HG03565 (cell line): ENCODE measurements at regions not wholly inside any gene's neighbourhood (a gene's known extent, or its start where the extent isn't known, plus 50 kb on each side); places are given as distances from the start of the nearest gene placed in this dataset.
"Not testable (repeated sequence)": the region's sequence is repeated elsewhere in the genome, so short reads cannot be mapped to it uniquely, and the experiment has no call there.

Experiments
- ATAC-seq: cut with Tn5 transposase; IDR thresholded peaks from one replicate; pipeline ENCODE4 v1.9.1; 2021; ENCODE audit warnings: mild to moderate bottlenecking, moderate library complexity; ENCODE audit not compliant: unreplicated experiment

- no peak for ATAC-seq
Observed at GRCh38 chr15:55126111-55126510, 70.6 kb downstream of the RSL24D1 start.

DNA sequence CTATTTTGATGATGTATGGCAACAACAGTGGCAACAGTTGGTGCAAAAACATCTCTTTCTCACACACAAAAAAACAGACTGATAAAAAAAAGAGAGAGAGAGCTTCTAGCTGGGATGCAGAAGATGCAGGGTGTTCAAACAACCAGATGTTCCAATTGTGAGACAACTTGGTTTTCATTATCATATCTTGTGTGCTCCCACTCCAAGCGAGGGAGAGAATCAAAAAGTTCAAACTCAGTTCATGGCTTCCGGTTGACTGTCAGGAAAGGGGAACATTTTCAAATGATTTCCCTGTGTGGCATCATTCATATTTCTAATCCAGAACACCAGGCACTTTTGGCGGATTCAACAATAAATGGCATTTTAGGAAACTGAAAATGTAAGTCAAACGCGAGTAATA, 72.1 kb downstream of the RSL24D1 start:
- ATAC-seq = no peak

DNA sequence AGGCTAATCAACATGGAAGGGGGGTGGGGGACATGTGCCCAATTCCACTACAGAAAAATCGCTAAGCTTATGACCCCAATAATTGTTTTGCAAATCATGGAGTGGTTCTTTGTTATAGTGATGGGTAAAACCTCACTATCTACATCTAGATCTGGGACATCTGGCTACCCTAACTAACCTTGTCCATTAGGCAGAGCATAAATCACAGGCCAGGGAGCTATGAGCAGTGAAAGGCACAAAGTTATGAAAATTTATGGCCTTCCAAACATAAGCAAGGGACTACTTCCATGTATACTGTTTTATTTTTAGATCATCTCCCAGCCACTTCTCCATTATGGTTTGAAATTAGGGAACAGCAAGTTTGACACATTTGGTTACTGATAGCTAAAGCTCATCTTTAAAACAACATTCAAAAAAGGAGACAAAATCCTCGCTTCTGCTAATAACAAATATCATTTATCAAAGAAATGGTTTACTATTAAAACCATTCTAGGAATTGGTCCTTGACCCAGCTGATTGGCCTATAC, 78.3 kb downstream of the RSL24D1 start:
- ATAC-seq = no peak

DNA sequence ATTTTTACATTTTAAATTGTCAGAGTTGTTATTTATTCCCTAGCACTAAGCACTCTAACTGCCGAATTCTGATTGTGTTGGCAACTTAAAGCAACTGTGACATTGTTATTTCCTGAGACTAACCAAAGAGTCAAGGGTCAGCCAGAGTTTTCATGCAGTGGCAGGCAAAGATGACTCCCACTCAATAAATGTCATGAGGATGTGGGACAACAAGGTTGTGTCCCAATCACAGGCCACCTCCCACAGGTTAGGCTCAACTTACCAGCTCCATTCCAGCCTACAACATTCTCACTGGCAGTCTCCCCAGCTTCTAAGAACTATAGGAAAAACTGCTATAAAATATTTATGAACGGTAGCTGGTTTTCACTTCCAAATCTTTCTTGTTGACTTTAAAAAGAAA, 80.1 kb downstream of the RSL24D1 start:
- ATAC-seq = no peak

DNA sequence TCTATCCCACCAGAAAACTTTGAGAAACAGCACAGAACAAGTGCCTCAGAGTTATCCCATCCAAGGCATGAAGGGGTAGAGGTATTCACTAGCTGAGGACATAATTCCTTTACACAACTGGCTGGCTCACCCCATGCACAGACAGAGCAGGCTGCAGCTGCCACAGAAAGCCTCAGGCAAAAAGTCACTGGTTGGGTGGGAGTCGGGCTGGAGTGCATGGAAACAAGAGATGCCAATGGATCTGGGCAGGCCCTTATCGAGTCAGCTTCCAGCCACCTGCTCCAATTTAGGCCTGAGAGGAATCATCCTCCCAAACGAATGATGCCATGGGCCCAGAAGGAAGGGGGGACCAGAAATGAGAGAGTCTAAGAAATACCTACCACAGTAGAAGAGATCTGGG, 83.0 kb downstream of the RSL24D1 start:
- no peak for ATAC-seq

DNA sequence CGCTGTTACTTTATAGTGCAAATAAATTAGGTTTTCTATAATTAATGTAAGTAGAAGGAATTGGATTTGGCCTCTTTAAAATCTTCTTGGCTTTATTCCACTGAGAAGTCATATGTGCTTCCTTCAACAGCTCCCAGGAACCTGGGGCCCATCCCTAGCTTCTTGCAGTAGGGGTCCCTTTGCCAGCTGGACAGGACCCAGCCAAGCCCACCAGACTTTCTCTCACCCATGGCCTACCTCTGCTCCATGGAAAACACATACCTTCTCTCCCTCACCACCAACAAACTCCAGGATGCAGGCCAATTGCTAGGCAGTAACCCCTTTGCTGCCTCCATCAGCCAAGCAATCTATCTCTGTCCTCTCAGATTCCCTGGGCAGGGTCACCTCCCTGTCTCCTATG, 84.0 kb downstream of the RSL24D1 start:
- no peak for ATAC-seq

DNA sequence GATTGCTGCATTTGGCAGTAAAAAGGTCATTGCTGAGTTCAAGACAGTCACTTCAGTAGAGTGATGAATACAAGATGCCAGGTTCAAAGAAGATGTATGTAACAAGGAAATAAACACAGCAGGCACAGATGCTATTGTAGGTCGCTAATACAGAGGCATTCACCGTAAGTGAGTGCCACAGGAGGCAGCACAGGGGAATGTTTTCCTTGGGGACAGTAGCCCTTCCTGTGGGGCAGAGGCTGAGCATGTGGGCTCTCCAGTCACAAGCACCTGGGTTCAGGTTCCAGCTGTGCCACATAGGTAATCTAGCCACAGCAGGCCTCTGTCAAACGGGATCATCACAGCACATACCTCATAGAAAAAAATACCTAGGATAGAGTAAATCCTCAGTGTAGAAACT, 86.3 kb downstream of the RSL24D1 start:
- ATAC-seq = no peak

GRCh38 chr15:55108858-55109518, 87.8 kb downstream of the RSL24D1 start:
- ATAC-seq = peak; percentile 71

DNA sequence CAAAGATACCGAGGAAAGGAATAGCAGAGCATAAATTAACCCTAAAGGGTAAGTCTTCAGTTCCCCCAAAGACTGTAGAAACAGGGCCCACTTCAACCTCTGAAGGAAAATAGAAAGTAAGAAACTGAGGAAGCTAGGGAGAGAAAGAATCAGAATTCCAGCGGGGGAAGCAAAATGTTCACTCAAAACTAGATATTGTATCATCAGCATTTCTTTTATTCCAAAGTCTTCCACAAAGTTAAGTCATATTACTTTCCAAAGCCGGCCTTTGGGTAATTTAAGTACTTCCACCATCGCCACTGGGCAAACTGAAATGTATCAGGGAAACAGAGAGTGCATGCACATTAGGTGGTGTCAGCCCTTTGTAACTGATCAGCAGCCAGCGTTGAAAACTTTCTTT, 88.3 kb downstream of the RSL24D1 start:
- no peak for ATAC-seq

DNA sequence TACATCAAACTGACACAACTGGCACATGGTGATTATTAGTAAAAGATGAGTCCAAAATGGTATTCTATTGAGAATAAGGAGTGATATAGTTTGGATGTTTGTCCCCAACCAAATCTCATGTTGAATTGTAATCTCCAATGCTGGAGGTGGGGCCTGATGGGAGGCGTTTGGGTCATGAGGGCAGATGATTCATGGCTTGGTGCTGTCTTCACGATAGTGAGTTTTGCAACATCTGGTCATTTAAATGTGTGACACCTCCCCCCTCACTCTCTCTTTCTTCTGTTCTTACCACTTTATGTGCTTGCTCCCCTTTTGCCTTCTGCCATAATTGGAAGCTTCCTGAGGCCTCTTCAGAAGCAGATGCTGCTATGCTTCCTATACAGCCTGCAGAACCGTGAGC, 90.6 kb downstream of the RSL24D1 start:
- ATAC-seq = no peak

DNA sequence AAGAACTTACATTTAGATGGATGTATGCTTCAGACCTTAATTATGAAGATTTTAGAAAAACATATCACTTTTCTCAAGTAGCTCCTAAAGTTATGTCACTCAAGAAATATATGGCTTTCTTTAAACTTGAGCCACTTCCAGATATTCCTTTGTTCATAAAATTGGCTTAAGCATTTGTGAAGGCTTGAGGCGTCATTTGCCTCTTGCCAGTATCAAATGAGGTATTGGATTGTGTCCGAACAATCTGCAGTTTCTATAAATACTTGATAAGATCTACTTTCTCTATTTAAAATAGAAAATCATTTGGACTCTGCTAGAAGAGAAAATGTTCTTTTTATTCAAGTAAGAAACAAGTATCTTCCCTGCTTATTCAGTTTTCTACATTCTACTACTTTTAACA, 102.6 kb downstream of the RSL24D1 start:
- no peak for ATAC-seq

- ATAC-seq = no peak
Observed at GRCh38 chr15:55088207-55088606, 108.5 kb downstream of the RSL24D1 start.

- no peak for ATAC-seq
Observed at GRCh38 chr15:55084673-55085072, 112.1 kb downstream of the RSL24D1 start.

DNA sequence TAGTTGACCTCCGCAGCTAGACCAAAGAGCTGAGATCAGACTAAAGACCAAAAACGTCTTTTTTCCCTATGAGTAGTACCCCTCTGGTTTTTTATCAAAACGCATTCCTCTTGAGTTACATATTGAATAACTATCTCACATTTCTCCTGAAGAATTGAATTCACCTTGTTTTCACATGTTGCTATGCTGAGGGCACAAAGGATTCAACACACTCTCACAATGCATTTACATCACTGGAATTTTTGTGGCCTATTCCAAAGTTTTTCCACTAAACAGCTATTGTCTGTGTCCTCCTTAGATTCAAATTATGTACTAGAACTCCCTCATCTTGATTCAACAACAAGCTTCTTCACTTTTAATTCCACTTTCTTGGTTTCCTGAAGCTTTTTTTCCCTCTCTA, 112.5 kb downstream of the RSL24D1 start:
- no peak for ATAC-seq

- not testable (repeated sequence) for ATAC-seq
Observed at GRCh38 chr15:55077052-55077451, 119.7 kb downstream of the RSL24D1 start.

DNA sequence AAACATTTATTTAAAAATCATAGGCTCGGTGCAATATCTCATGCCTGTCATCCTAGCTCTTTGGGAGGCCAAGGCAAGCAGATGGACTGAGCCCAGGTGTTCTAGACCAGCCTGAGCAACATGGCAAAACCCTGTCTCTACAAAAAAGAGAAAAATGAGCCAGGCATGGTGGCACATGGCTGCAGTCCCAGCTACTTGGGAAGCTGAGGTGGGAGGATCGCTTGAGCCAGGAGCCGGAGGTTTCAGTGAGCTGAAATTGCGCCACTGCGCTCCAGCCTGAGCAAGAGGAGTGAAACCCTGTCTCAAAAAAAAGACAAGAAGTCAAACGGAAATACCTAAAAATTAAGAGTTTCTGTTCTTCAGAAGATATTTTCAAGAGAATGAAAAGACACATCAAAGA, 122.3 kb downstream of the RSL24D1 start:
- ATAC-seq = no peak

DNA sequence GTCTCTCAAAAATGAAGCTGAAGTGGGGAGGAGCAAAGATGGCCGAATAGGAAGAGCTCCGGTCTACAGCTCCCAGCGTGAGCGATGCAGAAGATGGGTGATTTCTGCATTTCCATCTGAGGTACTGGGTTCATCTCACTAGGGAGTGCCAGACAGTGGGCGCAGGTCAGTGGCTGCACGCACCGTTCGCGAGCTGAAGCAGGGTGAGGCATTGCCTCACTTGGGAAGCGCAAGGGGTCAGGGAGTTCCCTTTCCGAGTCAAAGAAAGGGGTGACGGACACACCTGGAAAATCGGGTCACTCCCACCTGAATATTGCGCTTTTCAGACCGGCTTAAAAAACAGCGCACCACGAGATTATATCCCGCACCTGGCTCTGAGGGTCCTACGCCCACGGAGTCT, 132.8 kb downstream of the RSL24D1 start:
- not testable (repeated sequence) for ATAC-seq

DNA sequence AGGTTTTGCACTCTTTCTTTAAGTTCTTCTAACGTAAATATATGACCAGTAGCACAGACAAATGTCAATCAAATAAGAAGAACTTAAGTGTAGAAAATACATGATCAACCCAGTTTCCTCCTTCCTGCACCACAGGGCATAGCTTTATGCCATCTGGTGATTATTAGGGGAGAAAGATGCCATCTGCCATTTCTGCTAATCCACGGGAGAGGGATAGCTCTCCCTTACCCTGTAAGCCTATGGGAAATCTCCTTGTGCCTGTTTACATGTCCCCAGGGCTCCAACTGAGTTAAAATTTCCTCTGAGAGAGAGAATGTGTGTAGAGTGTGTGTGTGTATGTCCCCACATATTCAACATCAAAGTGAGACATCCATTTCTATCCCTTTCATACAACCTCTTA, 135.9 kb downstream of the RSL24D1 start:
- no peak for ATAC-seq

DNA sequence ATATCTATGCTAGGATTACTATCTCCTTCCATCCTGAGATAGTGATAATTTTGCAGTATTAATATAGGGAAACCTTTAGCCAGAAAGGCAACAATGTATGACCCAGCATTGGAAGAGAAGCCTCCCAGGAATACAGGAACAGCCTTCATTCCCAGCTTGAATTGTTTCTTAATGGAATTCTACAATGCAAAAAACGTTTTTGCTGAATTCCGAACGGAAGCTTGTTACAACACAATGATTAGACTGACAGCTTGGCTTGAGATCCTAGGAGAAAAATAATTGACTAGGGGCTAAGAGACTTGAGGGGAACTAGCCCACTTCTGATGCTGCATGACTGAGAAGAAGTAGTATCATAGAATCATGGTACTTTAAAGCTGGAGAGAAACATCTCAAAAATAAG, 140.2 kb downstream of the RSL24D1 start:
- no peak for ATAC-seq

GRCh38 chr15:55044162-55044561, 152.6 kb downstream of the RSL24D1 start:
- no peak for ATAC-seq

DNA sequence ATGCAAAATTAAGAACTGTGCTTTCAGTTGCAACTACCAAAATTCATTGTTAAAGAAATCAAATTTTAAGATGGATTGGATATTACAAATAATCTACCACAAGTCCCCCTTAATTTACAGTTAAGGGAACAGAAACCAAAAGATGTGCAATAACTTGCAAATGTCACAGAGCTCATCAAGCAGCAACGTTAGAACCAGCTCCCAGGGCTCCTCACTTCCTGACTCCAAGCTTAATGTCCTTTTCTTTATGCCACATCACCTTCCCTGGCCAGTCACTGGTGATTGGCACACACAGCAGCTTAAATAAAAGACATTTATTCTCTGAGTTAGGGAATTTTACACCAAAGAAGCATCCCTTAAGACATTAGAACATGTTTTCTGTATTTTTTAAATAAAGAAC, 159.7 kb downstream of the RSL24D1 start:
- ATAC-seq = no peak

GRCh38 chr15:55035749-55036148, 161.0 kb downstream of the RSL24D1 start:
- ATAC-seq = no peak

GRCh38 chr15:55033574-55033973, 163.2 kb downstream of the RSL24D1 start:
- no peak for ATAC-seq
